ENCODE measurements at regions not wholly inside any gene's neighbourhood (a gene's known extent, or its start where the extent isn't known, plus 50 kb on each side); places are given as distances from the start of the nearest gene placed in this dataset.

DNA sequence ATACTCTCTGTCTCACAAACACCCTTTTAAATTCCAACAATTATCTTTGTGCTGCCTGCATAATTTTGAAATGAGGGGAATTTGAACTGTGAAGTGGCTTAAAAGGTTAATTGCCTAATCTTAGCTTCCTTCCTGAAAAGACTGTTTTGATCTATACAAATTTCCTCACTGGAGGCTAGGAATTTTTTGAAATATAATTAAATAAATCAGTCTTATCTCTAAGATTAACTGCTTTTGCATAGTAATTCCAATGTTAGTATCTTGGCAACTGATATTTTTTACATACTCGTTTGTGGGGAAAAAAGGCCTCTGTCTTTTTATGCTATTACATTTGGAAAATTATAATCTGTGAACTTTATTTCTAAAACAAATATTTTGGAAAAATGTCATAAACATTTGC, 498.5 kb downstream of the TMTC2 start:
- TF ChIP-seq, protein P1, sequence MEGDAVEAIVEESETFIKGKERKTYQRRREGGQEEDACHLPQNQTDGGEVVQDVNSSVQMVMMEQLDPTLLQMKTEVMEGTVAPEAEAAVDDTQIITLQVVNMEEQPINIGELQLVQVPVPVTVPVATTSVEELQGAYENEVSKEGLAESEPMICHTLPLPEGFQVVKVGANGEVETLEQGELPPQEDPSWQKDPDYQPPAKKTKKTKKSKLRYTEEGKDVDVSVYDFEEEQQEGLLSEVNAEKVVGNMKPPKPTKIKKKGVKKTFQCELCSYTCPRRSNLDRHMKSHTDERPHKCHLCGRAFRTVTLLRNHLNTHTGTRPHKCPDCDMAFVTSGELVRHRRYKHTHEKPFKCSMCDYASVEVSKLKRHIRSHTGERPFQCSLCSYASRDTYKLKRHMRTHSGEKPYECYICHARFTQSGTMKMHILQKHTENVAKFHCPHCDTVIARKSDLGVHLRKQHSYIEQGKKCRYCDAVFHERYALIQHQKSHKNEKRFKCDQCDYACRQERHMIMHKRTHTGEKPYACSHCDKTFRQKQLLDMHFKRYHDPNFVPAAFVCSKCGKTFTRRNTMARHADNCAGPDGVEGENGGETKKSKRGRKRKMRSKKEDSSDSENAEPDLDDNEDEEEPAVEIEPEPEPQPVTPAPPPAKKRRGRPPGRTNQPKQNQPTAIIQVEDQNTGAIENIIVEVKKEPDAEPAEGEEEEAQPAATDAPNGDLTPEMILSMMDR (IDR thresholded peaks at IDR 0.05; ENCODE audit: low read depth, low read length), result no peak
- no peak for TF ChIP-seq EZH2phosphoT487 (IDR thresholded peaks at IDR 0.05; ENCODE audit: low read depth)
